H9 (cell line): ENCODE measurements at regions not wholly inside any gene's neighbourhood (a gene's known extent, or its start where the extent isn't known, plus 50 kb on each side); places are given as distances from the start of the nearest gene placed in this dataset.

Experiments used
- DNase-seq: peaks from one replicate; pipeline ENCODE4 v3.0.0-alpha.2; 2017
- H2AFZ ChIP-seq: one replicate; pipeline ENCODE4 v1.6.1; 2013; ENCODE audit warnings: mild to moderate bottlenecking, low read length, control low read depth, moderate library complexity
- H2AK5ac ChIP-seq: 2 replicates; pipeline ENCODE4 v1.6.1; 2013; ENCODE audit warnings: low read length, control low read depth, mixed read lengths; ENCODE audit not compliant: insufficient read length
- H2BK120ac ChIP-seq: one replicate; pipeline ENCODE4 v1.6.1; 2013; ENCODE audit warnings: low read depth, mild to moderate bottlenecking, low read length, control low read depth, inconsistent platforms; ENCODE audit not compliant: poor library complexity, severe bottlenecking
- H2BK12ac ChIP-seq: 2 replicates; pipeline ENCODE4 v1.6.1; 2013; ENCODE audit warnings: low read length, control low read depth, mixed read lengths, low read depth; ENCODE audit not compliant: insufficient read length
- H2BK15ac ChIP-seq: 2 replicates; pipeline ENCODE4 v1.6.1; 2013; ENCODE audit warnings: low read depth, low read length, control low read depth
- H2BK20ac ChIP-seq: one replicate; pipeline ENCODE4 v1.6.1; 2013; ENCODE audit warnings: low read depth, mild to moderate bottlenecking, low read length, control low read depth, inconsistent platforms; ENCODE audit not compliant: poor library complexity, severe bottlenecking
- H2BK5ac ChIP-seq: 2 replicates; pipeline ENCODE4 v1.6.1; 2013; ENCODE audit warnings: low read length, control low read depth, mixed read lengths; ENCODE audit not compliant: insufficient read length
- H3K14ac ChIP-seq: 2 replicates; pipeline ENCODE4 v1.6.1; 2013; ENCODE audit warnings: low read length, control low read depth; ENCODE audit not compliant: insufficient read depth
- H3K18ac ChIP-seq: 2 replicates; pipeline ENCODE4 v1.6.1; 2013; ENCODE audit warnings: low read depth, mild to moderate bottlenecking, mixed read lengths, low read length, control low read depth; ENCODE audit not compliant: insufficient read length
- H3K23ac ChIP-seq: 2 replicates; pipeline ENCODE4 v1.6.1; 2013; ENCODE audit warnings: low read length, control low read depth, mixed read lengths, low read depth; ENCODE audit not compliant: insufficient read length
- H3K23me2 ChIP-seq: 2 replicates; pipeline ENCODE4 v1.6.1; 2013; ENCODE audit warnings: low read depth, mild to moderate bottlenecking, mixed read lengths, low read length, control low read depth; ENCODE audit not compliant: insufficient read length, poor library complexity, severe bottlenecking
- H3K27ac ChIP-seq: 2 replicates; pipeline ENCODE4 v1.5.1; 2013; ENCODE audit warnings: low read length, control low read depth, mixed read lengths, low read depth; ENCODE audit not compliant: insufficient read length
- H3K27me3 ChIP-seq: 2 replicates; pipeline ENCODE4 v1.6.1; 2013; ENCODE audit warnings: low read length, control low read depth, inconsistent platforms; ENCODE audit not compliant: insufficient read depth
- H3K4ac ChIP-seq: 2 replicates; pipeline ENCODE4 v1.6.1; 2013; ENCODE audit warnings: low read depth, mild to moderate bottlenecking, control low read depth, inconsistent platforms, low read length, moderate library complexity
- H3K4me1 ChIP-seq: 2 replicates; pipeline ENCODE4 v1.6.1; 2013; ENCODE audit warnings: low read length, control low read depth, inconsistent platforms; ENCODE audit not compliant: insufficient read depth
- H3K4me2 ChIP-seq: 2 replicates; pipeline ENCODE4 v1.6.1; 2013; ENCODE audit warnings: low read length, control low read depth, mixed read lengths; ENCODE audit not compliant: insufficient read length, insufficient read depth
- H3K56ac ChIP-seq: 2 replicates; pipeline ENCODE4 v1.6.1; 2013; ENCODE audit warnings: low read depth, mild to moderate bottlenecking, mixed read lengths, low read length, control low read depth; ENCODE audit not compliant: insufficient read length
- H3K79me1 ChIP-seq: 2 replicates; pipeline ENCODE4 v1.6.1; 2013; ENCODE audit warnings: low read depth, mild to moderate bottlenecking, moderate library complexity, low read length, control low read depth, inconsistent platforms; ENCODE audit not compliant: insufficient read depth, poor library complexity, severe bottlenecking
- H3K79me2 ChIP-seq: 2 replicates; pipeline ENCODE4 v1.6.1; 2013; ENCODE audit warnings: low read length, control low read depth, inconsistent platforms; ENCODE audit not compliant: insufficient read depth
- H3K9ac ChIP-seq: 2 replicates; pipeline ENCODE4 v1.6.1; 2013; ENCODE audit warnings: low read length, control low read depth, mixed read lengths; ENCODE audit not compliant: insufficient read length; ENCODE audit errors: extremely low read depth
- H3K9me3 ChIP-seq: one replicate; pipeline ENCODE4 v1.6.1; 2013; ENCODE audit warnings: low read depth, low read length, inconsistent platforms; ENCODE audit not compliant: control insufficient read depth
- H3T11ph ChIP-seq: one replicate; pipeline ENCODE4 v1.6.1; 2013; ENCODE audit warnings: mild to moderate bottlenecking, low read length, control low read depth, inconsistent platforms
- H4K20me1 ChIP-seq: one replicate; pipeline ENCODE4 v1.6.1; 2013; ENCODE audit not compliant: control insufficient read depth, insufficient read length, insufficient read depth
- H4K5ac ChIP-seq: 2 replicates; pipeline ENCODE4 v1.6.1; 2013; ENCODE audit warnings: low read depth, mild to moderate bottlenecking, mixed read lengths, low read length, control low read depth; ENCODE audit not compliant: insufficient read length
- H4K8ac ChIP-seq: replicated peaks from 2 replicates; pipeline ENCODE4 v1.6.1; 2013; ENCODE audit warnings: low read length, control low read depth, mixed read lengths, low read depth; ENCODE audit not compliant: insufficient read length
- H4K91ac ChIP-seq: 2 replicates; pipeline ENCODE4 v1.6.1; 2013; ENCODE audit warnings: low read depth, mild to moderate bottlenecking, moderate library complexity, mixed read lengths, low read length, control low read depth; ENCODE audit not compliant: insufficient read length
- H3K27ac Mint-ChIP-seq, 3 experiments: 2 replicates in 2 of 3; 3 replicates in 1 of 3; pipeline ENCODE4 v1.8.0; 2020 to 2021; ENCODE audit warnings: mixed read lengths in 3 of 3, mild to moderate bottlenecking in 1 of 3, moderate library complexity in 1 of 3
- H3K27me3 Mint-ChIP-seq: 2 replicates; pipeline ENCODE4 v1.8.0; 2021; ENCODE audit warnings: low read depth, mild to moderate bottlenecking, moderate library complexity, mixed read lengths
- H3K36me3 Mint-ChIP-seq, 3 experiments: 2 replicates in 2 of 3; 3 replicates in 1 of 3; pipeline ENCODE4 v1.8.0; 2020 to 2021; ENCODE audit warnings: low read depth in 3 of 3, mixed read lengths in 3 of 3; ENCODE audit not compliant: insufficient read depth in 1 of 3
- H3K4me1 Mint-ChIP-seq, 2 experiments: 2 replicates each; pipeline ENCODE4 v1.8.0; 2020; ENCODE audit warnings: mixed read lengths in 2 of 2
- H3K4me3 Mint-ChIP-seq, 2 experiments: 2 replicates in 1 of 2; 3 replicates in 1 of 2; pipeline ENCODE4 v1.8.0; 2020 to 2021; ENCODE audit warnings: mild to moderate bottlenecking in 2 of 2, mixed read lengths in 2 of 2, moderate library complexity in 1 of 2
- H3K9me3 Mint-ChIP-seq, 2 experiments: 2 replicates in 1 of 2; 3 replicates in 1 of 2; pipeline ENCODE4 v1.8.0; 2020; ENCODE audit warnings: mild to moderate bottlenecking in 2 of 2, mixed read lengths in 2 of 2, moderate library complexity in 1 of 2
- WGBS: extraction: QIAGEN DNeasy Blood & Tissue Kit; methylation state at CpG from one replicate; pipeline ENCODE4 v1.1.7; 2013; ENCODE audit warnings: missing lambda C conversion rate, low lambda C conversion rate, mixed read lengths; ENCODE audit not compliant: insufficient read length; ENCODE audit errors: extremely low coverage; 5-methylcytosine and 5-hydroxymethylcytosine counted together
- TF ChIP-seq, protein P1 (sequence below): fragments of 200-600 bp; sonication (generic); conservative IDR thresholded peaks from 3 replicates; pipeline ENCODE4 v1.8.0; 2021; ENCODE audit warnings: antibody characterized with exemption, mild to moderate bottlenecking

GRCh38 chr1:22311461-22311860, 140.2 kb upstream of the ZBTB40 start:
- no peak overlapping the region for H2BK15ac ChIP-seq

More at GRCh38 chr1:22311461-22311860, 140.2 kb upstream of the ZBTB40 start:
- Histone ChIP-seq H3K27me3 (no peaks in the 10 kb centered on the region), H2AFZ (no peak overlapping the region), H2AK5ac (no peak overlapping the region), H3K4me1 (no peaks in the 10 kb centered on the region), H3K23me2 (no peaks in the 10 kb centered on the region), H3K27ac (no peak overlapping the region), H4K5ac (no peak overlapping the region), H4K91ac (no peak overlapping the region), H3K9ac (no peak overlapping the region), H3K14ac (no peak overlapping the region), H2BK120ac (no peak overlapping the region), H2BK20ac (no peak overlapping the region), H2BK5ac (no peak overlapping the region), H3K4ac (no peak overlapping the region), H3K23ac (no peak overlapping the region), H3K79me1 (no peaks in the 10 kb centered on the region), H3T11ph (no peak overlapping the region), H3K4me2 (no peak overlapping the region), H2BK12ac (no peak overlapping the region), H3K9me3 (no peaks in the 10 kb centered on the region), H3K18ac (no peak overlapping the region), H3K79me2 (no peaks in the 10 kb centered on the region), H4K8ac (no peak overlapping the region), H3K56ac (no peak overlapping the region), H4K20me1 (no peaks in the 10 kb centered on the region)
- Mint-ChIP-seq H3K4me3 (no peak overlapping the region), H3K27me3 (peaks cover 26% of the 10 kb centered on the region), H3K9me3 (no peaks in the 10 kb centered on the region), H3K36me3 (no peaks in the 10 kb centered on the region), H3K27ac (no peak overlapping the region), H3K4me1 (0 out of 4 replicates have a peak, but pooled peaks cover 0 to 8% of the 10 kb centered on the region in 2 experiments)
- no CpG with 5 or more reads among the region's 6 CpGs for WGBS
- DNase-seq = no peak
- TF ChIP-seq, protein P1, sequence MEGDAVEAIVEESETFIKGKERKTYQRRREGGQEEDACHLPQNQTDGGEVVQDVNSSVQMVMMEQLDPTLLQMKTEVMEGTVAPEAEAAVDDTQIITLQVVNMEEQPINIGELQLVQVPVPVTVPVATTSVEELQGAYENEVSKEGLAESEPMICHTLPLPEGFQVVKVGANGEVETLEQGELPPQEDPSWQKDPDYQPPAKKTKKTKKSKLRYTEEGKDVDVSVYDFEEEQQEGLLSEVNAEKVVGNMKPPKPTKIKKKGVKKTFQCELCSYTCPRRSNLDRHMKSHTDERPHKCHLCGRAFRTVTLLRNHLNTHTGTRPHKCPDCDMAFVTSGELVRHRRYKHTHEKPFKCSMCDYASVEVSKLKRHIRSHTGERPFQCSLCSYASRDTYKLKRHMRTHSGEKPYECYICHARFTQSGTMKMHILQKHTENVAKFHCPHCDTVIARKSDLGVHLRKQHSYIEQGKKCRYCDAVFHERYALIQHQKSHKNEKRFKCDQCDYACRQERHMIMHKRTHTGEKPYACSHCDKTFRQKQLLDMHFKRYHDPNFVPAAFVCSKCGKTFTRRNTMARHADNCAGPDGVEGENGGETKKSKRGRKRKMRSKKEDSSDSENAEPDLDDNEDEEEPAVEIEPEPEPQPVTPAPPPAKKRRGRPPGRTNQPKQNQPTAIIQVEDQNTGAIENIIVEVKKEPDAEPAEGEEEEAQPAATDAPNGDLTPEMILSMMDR = no peak
